ENCODE measurements at regions not wholly inside any gene's neighbourhood (a gene's known extent, or its start where the extent isn't known, plus 50 kb on each side); places are given as distances from the start of the nearest gene placed in this dataset.

GRCh38 chr16:62597875-62598274, 561.6 kb upstream of the CDH8 start:
- TF ChIP-seq CTCF (optimal IDR thresholded peaks at IDR 0.05 in 1 of 3, IDR thresholded peaks at IDR 0.05 in 1 of 3, conservative IDR thresholded peaks at IDR 0.05 in 1 of 3; ENCODE audit: extremely low read depth in 1 of 3, insufficient read depth in 2 of 3, low read length in 3 of 3) (no peak), EZH2 (IDR thresholded peaks at IDR 0.05; ENCODE audit: low read length) (no peak)

All from keratinocyte (primary cell).